Osteocyte (in vitro differentiated cells): ENCODE measurements at regions not wholly inside any gene's neighbourhood (a gene's known extent, or its start where the extent isn't known, plus 50 kb on each side); places are given as distances from the start of the nearest gene placed in this dataset.

ENCODE experiments used
- DNase-seq: peaks from one replicate; pipeline ENCODE4 v3.0.0; 2021; ENCODE audit warnings: mixed read lengths; ENCODE audit not compliant: unreplicated experiment; ENCODE audit errors: extremely low spot score
- H3K27ac Mint-ChIP-seq: one replicate; pipeline ENCODE4 v1.8.0; 2021; ENCODE audit warnings: mild to moderate bottlenecking, mixed read lengths; ENCODE audit not compliant: unreplicated experiment
- H3K27me3 Mint-ChIP-seq: one replicate; pipeline ENCODE4 v1.8.0; 2021; ENCODE audit warnings: mixed read lengths; ENCODE audit not compliant: unreplicated experiment
- H3K36me3 Mint-ChIP-seq: one replicate; pipeline ENCODE4 v1.8.0; 2021; ENCODE audit warnings: mixed read lengths; ENCODE audit not compliant: unreplicated experiment
- H3K4me1 Mint-ChIP-seq: one replicate; pipeline ENCODE4 v1.8.0; 2021; ENCODE audit warnings: mixed read lengths; ENCODE audit not compliant: unreplicated experiment
- H3K4me3 Mint-ChIP-seq: one replicate; pipeline ENCODE4 v1.8.0; 2021; ENCODE audit warnings: mild to moderate bottlenecking, moderate library complexity, mixed read lengths; ENCODE audit not compliant: unreplicated experiment
- H3K9me3 Mint-ChIP-seq: one replicate; pipeline ENCODE4 v1.8.0; 2021; ENCODE audit warnings: mixed read lengths; ENCODE audit not compliant: unreplicated experiment
- CTCF ChIP-seq: fragments of 200-600 bp; sonication (generic); IDR thresholded peaks from 2 replicates; pipeline ENCODE4 v1.5.0; 2021; ENCODE audit warnings: antibody characterized with exemption, mild to moderate bottlenecking, moderate library complexity

GRCh38 chr2:235127931-235128330 lies 176.1 kb downstream of the SH3BP4 start:
- Mint-ChIP-seq H3K9me3 (no peaks in the 10 kb centered on the region), H3K4me1 (peaks cover 1% of the 10 kb centered on the region), H3K27me3 (peaks cover 24% of the 10 kb centered on the region), H3K27ac (no peak overlapping the region), H3K36me3 (no peaks in the 10 kb centered on the region), H3K4me3 (no peak overlapping the region)
- no peak for DNase-seq
- TF ChIP-seq CTCF: no peak

- Mint-ChIP-seq H3K4me3 (no peak overlapping the region), H3K36me3 (no peaks in the 10 kb centered on the region), H3K27ac (no peak overlapping the region), H3K27me3 (peaks cover 10% of the 10 kb centered on the region), H3K4me1 (peaks cover 1% of the 10 kb centered on the region), H3K9me3 (no peaks in the 10 kb centered on the region)
- TF ChIP-seq CTCF: no peak
- DNase-seq: no peak
Measured at GRCh38 chr2:235129850-235130249, 178.0 kb downstream of the SH3BP4 start.

- no peaks in the 10 kb centered on the region for H3K36me3 Mint-ChIP-seq
- H3K9me3 Mint-ChIP-seq: no peaks in the 10 kb centered on the region
- no peak overlapping the region for H3K4me3 Mint-ChIP-seq
- no peak overlapping the region for H3K27ac Mint-ChIP-seq
- H3K27me3 Mint-ChIP-seq: no peaks in the 10 kb centered on the region
- H3K4me1 Mint-ChIP-seq: peaks cover 3% of the 10 kb centered on the region
- peak; percentile 74 for DNase-seq
- TF ChIP-seq CTCF: no peak
Measured at GRCh38 chr2:235131334-235132305, 179.8 kb downstream of the SH3BP4 start.

- Mint-ChIP-seq H3K9me3 (no peaks in the 10 kb centered on the region), H3K27me3 (no peaks in the 10 kb centered on the region), H3K36me3 (no peaks in the 10 kb centered on the region), H3K4me1 (peaks cover 3% of the 10 kb centered on the region), H3K27ac (no peak overlapping the region), H3K4me3 (no peak overlapping the region)
- DNase-seq: no peak
- TF ChIP-seq CTCF: no peak
Measured at GRCh38 chr2:235132651-235133050, 180.8 kb downstream of the SH3BP4 start.

GRCh38 chr2:235133837-235134236 lies 182.0 kb downstream of the SH3BP4 start:
- Mint-ChIP-seq H3K36me3 (no peaks in the 10 kb centered on the region), H3K27ac (no peak overlapping the region), H3K4me1 (peaks cover 3% of the 10 kb centered on the region), H3K9me3 (no peaks in the 10 kb centered on the region), H3K4me3 (no peak overlapping the region), H3K27me3 (no peaks in the 10 kb centered on the region)
- DNase-seq: peak; percentile 44
- TF ChIP-seq CTCF: no peak
